Lower lobe of right lung (tissue), 2 donors: ENCODE measurements at regions not wholly inside any gene's neighbourhood (a gene's known extent, or its start where the extent isn't known, plus 50 kb on each side); places are given as distances from the start of the nearest gene placed in this dataset.

Experiments
- ATAC-seq, 2 donors: fragments of 200-7000 bp; cut with Tn5 transposase; one replicate each; pipeline ENCODE4 v1.9.1; 2020 to 2022; ENCODE audit warnings: mild to moderate bottlenecking in 2 of 2, moderate library complexity in 2 of 2
- DNase-seq: peaks from one replicate; pipeline ENCODE4 v3.0.0-alpha.2; 2020
- H3K27ac ChIP-seq: fragments of 200-600 bp; one replicate; pipeline ENCODE4 v1.8.0; 2022
- H3K27me3 ChIP-seq: fragments of 200-600 bp; one replicate; pipeline ENCODE4 v1.8.0; 2022; ENCODE audit warnings: low read depth
- H3K36me3 ChIP-seq: fragments of 200-600 bp; one replicate; pipeline ENCODE4 v1.8.0; 2022; ENCODE audit warnings: mild to moderate bottlenecking
- H3K4me1 ChIP-seq: fragments of 200-600 bp; one replicate; pipeline ENCODE4 v1.8.0; 2022
- H3K4me3 ChIP-seq: fragments of 200-600 bp; one replicate; pipeline ENCODE4 v1.8.0; 2022; ENCODE audit warnings: mild to moderate bottlenecking
- H3K9me3 ChIP-seq: fragments of 200-600 bp; one replicate; pipeline ENCODE4 v1.8.0; 2022
- intact Hi-C: fragments of 100-400 bp; cut with DNase I; formaldehyde crosslinking; loops from one replicate; pipeline ENCODE4 v1.11.0; 2022
- TF ChIP-seq, protein P1 (sequence below): fragments of 200-600 bp; IDR thresholded peaks from one replicate; pipeline ENCODE4 v1.8.0; 2022; ENCODE audit warnings: antibody characterized with exemption, mild to moderate bottlenecking
- donor health status: DM: no; HTN: yes; CAD: no; lungs with severe emphysema.

DNA sequence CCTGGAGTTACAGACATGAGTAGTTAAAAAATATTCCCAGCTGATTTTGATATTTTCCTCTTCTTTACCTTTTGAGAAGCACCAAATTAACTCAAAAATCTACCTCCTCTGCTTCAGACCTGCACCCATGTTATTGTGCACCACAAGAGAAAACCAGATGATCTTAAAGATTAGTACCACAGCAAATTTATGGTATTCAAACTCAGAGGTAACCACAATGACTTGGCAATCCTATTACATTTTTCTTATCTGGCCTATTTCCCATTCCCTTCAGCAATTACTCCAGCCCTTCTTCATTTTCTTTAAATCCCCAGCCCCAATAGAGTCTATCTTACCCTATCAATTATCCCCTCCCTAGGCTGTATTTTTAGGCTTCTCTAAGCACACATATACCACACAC lies 535.1 kb downstream of the FAT4 start:
- Histone ChIP-seq H3K9me3 (no peaks in the 10 kb centered on the region), H3K27ac (no peak overlapping the region), H3K4me3 (no peak overlapping the region), H3K27me3 (no peaks in the 10 kb centered on the region), H3K36me3 (no peaks in the 10 kb centered on the region), H3K4me1 (no peaks in the 10 kb centered on the region)
- TF ChIP-seq, protein P1, sequence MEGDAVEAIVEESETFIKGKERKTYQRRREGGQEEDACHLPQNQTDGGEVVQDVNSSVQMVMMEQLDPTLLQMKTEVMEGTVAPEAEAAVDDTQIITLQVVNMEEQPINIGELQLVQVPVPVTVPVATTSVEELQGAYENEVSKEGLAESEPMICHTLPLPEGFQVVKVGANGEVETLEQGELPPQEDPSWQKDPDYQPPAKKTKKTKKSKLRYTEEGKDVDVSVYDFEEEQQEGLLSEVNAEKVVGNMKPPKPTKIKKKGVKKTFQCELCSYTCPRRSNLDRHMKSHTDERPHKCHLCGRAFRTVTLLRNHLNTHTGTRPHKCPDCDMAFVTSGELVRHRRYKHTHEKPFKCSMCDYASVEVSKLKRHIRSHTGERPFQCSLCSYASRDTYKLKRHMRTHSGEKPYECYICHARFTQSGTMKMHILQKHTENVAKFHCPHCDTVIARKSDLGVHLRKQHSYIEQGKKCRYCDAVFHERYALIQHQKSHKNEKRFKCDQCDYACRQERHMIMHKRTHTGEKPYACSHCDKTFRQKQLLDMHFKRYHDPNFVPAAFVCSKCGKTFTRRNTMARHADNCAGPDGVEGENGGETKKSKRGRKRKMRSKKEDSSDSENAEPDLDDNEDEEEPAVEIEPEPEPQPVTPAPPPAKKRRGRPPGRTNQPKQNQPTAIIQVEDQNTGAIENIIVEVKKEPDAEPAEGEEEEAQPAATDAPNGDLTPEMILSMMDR: no peak
- no peak for ATAC-seq
- no peak for DNase-seq
- intact Hi-C loops: no loop called here

DNA sequence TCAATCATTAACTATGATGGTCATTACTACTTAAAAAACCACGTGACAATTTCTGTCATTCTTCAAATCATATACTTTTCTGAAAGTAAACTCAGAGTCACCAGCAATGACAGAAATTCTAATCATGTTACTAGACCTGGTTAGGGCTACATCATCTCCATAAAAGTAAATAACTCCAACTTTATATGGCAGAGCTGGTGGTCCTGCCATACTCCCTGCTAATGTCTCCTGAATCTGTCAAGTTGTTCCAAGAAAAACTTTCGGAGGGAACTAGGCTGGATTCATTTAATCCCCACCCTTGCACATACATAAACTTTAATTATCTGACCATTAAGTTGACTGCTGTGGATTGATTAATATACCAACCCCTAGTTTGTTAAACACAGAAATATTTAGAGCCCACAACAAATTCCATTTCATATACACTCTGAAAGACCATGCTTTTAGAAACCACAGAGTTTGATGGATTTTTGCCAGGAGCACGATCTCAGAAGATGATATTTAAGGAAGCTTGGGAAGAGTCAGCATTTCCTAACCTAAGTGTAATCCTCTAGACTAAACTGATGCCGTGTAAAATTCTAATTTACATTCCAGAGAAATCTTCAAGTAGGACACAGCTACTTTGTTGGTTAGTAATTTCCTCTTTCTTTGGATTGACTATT lies 577.0 kb downstream of the FAT4 start:
- no peak overlapping the region for H3K4me3 ChIP-seq
- intact Hi-C loops: no loop called here
- DNase-seq (no peak), ATAC-seq (no peak)
- no peaks in the 10 kb centered on the region for H3K9me3 ChIP-seq
- TF ChIP-seq, protein P1: no peak
- no peaks in the 10 kb centered on the region for H3K27me3 ChIP-seq
- no peak overlapping the region for H3K27ac ChIP-seq
- no peaks in the 10 kb centered on the region for H3K4me1 ChIP-seq
- no peaks in the 10 kb centered on the region for H3K36me3 ChIP-seq

DNA sequence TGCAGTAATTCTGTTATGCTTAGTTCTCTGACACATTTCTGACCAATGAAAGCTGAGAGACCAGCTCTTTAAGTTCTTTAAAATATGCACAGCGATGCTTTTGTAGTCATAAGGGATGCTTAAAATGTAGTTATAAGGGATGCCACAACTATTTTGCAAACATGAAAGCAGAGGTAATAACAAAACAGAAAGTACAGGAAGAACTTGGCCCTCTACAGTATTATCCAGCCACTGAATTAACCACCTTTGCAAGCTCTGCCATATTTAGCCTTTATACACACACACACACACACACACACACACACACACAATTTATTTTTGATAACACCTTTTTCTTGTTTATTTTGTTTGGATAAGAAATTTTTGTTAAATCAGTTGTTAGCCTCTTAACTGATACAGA lies 590.0 kb downstream of the FAT4 start:
- no peak for DNase-seq
- intact Hi-C loops: no loop called here
- no peak overlapping the region for H3K4me3 ChIP-seq

DNA sequence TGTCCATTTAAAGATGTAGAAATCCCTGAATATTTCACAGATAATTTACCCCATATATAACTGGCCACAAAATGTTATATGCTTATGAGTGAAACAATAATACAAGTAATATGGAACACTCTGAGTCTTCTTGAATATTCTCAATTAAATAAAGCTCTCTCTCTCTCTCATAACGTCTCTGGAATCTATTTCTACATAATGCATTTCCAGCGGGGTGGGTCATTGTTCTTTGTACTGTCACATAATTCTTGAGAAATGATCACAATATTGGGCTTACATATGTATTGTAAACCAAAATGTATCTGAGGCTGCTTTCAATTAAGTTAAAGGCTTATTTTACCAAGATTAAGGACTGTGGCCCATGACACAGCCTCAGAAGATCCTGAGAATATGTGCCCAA lies 596.3 kb downstream of the FAT4 start:
- Histone ChIP-seq H3K27ac (no peak overlapping the region), H3K36me3 (no peaks in the 10 kb centered on the region), H3K27me3 (no peaks in the 10 kb centered on the region), H3K9me3 (no peaks in the 10 kb centered on the region), H3K4me3 (no peak overlapping the region), H3K4me1 (no peaks in the 10 kb centered on the region)
- ATAC-seq (no peak), DNase-seq (no peak)
- TF ChIP-seq, protein P1: no peak
- intact Hi-C loops: no loop called here

More for the DNA sequence above, 590.0 kb downstream of the FAT4 start:
- Histone ChIP-seq H3K27me3 (no peaks in the 10 kb centered on the region), H3K4me1 (no peaks in the 10 kb centered on the region), H3K36me3 (no peaks in the 10 kb centered on the region), H3K9me3 (no peaks in the 10 kb centered on the region), H3K27ac (no peak overlapping the region)
- TF ChIP-seq, protein P1: no peak
- no peak for ATAC-seq

DNA sequence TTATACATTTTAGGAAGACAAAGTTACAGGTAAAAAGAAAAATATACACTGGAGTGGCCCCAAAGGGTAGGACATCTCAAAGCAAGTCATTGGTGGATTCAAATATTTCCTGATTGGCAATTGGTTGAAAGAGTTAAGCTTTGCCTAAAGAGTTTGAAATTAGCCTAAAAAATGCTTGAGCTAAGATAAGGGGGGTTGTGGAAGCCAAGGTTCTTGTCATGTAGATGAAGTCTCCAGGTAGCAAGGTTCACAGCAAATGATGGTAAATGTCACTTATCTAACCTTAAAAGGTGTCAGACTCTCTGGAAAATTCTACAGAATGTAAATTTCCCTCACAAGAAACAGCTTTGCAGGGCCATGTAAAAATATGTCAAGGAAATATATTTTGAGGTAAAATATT lies 596.7 kb downstream of the FAT4 start:
- H3K4me3 ChIP-seq: no peak overlapping the region
- no peaks in the 10 kb centered on the region for H3K9me3 ChIP-seq
- TF ChIP-seq, protein P1: no peak
- intact Hi-C loops: no loop called here
- H3K36me3 ChIP-seq: no peaks in the 10 kb centered on the region
- H3K27me3 ChIP-seq: no peaks in the 10 kb centered on the region
- H3K27ac ChIP-seq: no peak overlapping the region
- DNase-seq (no peak), ATAC-seq (no peak)
- no peaks in the 10 kb centered on the region for H3K4me1 ChIP-seq
